SK-N-SH (cell line): ENCODE measurements at regions not wholly inside any gene's neighbourhood (a gene's known extent, or its start where the extent isn't known, plus 50 kb on each side); places are given as distances from the start of the nearest gene placed in this dataset.

ENCODE experiments used
- CTCF ChIA-PET: fragments of 300-600, 350-600 bp; formaldehyde crosslinking; extraction: SDS; loops from one replicate; lab custom pipeline; 2021; lab: Yijun Ruan, JAX
- POLR2A ChIA-PET: fragments of 350-600 bp; sonication (Branson Sonifier 250); formaldehyde crosslinking; extraction: SDS; loops from one replicate; lab custom pipeline; 2020; ENCODE audit warnings: antibody characterized with exemption, inconsistent platforms; lab: Yijun Ruan, JAX
- DNase-seq: peaks from one replicate; pipeline ENCODE4 v3.0.0; 2012
- H2AFZ ChIP-seq: fragments of 200-600 bp; sonication (generic); 2 replicates; pipeline ENCODE4 v1.8.1; 2016; ENCODE audit warnings: antibody characterized with exemption, mild to moderate bottlenecking, low read depth
- H3F3A ChIP-seq: fragments of 200-600 bp; sonication (generic); replicated peaks from 2 replicates; pipeline ENCODE3; 2016; ENCODE audit warnings: antibody characterized with exemption, mild to moderate bottlenecking; ENCODE audit not compliant: insufficient read depth
- H3K27ac ChIP-seq, 2 experiments: fragments of 200-500 bp in 1 of 2; fragments of 200-600 bp in 1 of 2; sonication (Bioruptor generic) in 1 of 2; sonication (generic), shearing (Covaris generic) in 1 of 2; 2 replicates each; pipeline versions ENCODE4 v1.5.1 to v1.6.1; 2014 to 2016; ENCODE audit warnings: low read depth in 2 of 2, inconsistent platforms in 1 of 2, low read length in 1 of 2, mild to moderate bottlenecking in 1 of 2, mixed read lengths in 1 of 2
- H3K27me3 ChIP-seq: fragments of 200-600 bp; sonication (generic), shearing (Covaris generic); 2 replicates; pipeline ENCODE4 v1.6.1; 2016; ENCODE audit warnings: mixed run types; ENCODE audit not compliant: insufficient read depth
- H3K36me3 ChIP-seq, 2 experiments: fragments of 200-500 bp in 1 of 2; fragments of 200-600 bp in 1 of 2; sonication (Bioruptor generic) in 1 of 2; sonication (generic) in 1 of 2; replicated peaks in 1 of 2; 2 replicates each; pipeline versions ENCODE3 to v1.5.1; 2014 to 2016; ENCODE audit warnings: low read length in 1 of 2, mild to moderate bottlenecking in 1 of 2; ENCODE audit not compliant: insufficient read depth in 2 of 2, control insufficient read depth in 1 of 2
- H3K4me1 ChIP-seq, 2 experiments: fragments of 200-500 bp in 1 of 2; fragments of 200-600 bp in 1 of 2; sonication (Bioruptor generic) in 1 of 2; sonication (generic), shearing (Covaris generic) in 1 of 2; 2 replicates each; pipeline versions ENCODE4 v1.5.1 to v1.6.1; 2014 to 2016; ENCODE audit warnings: low read depth in 1 of 2, low read length in 1 of 2, mixed run types in 1 of 2; ENCODE audit not compliant: insufficient read depth in 2 of 2, control insufficient read depth in 1 of 2
- H3K4me2 ChIP-seq: fragments of 200-600 bp; sonication (generic), shearing (Covaris generic); 2 replicates; pipeline ENCODE4 v1.6.1; 2017; ENCODE audit warnings: mixed run types
- H3K4me3 ChIP-seq, 2 experiments: fragments of 200-500 bp in 1 of 2; fragments of 200-600 bp in 1 of 2; sonication (Bioruptor generic) in 1 of 2; sonication (generic), shearing (Covaris generic) in 1 of 2; 2 replicates each; pipeline versions ENCODE4 v1.5.1 to v1.8.1; 2014 to 2016; ENCODE audit warnings: low read depth in 2 of 2, inconsistent platforms in 1 of 2, low read length in 1 of 2, mild to moderate bottlenecking in 1 of 2, mixed read lengths in 1 of 2, moderate library complexity in 1 of 2
- H3K79me2 ChIP-seq: fragments of 200-600 bp; sonication (generic); 2 replicates; pipeline ENCODE4 v1.8.1; 2017; ENCODE audit warnings: mild to moderate bottlenecking; ENCODE audit not compliant: insufficient read depth
- H3K9ac ChIP-seq: fragments of 200-600 bp; sonication (generic); 2 replicates; pipeline ENCODE4 v1.6.1; 2017; ENCODE audit warnings: mixed run types
- H3K9me2 ChIP-seq: fragments of 200-600 bp; sonication (generic); 2 replicates; pipeline ENCODE4 v1.6.1; 2017; ENCODE audit warnings: mixed run types
- H3K9me3 ChIP-seq: fragments of 200-600 bp; sonication (generic); 2 replicates; pipeline ENCODE4 v1.6.1; 2017; ENCODE audit warnings: mixed run types, mild to moderate bottlenecking, moderate library complexity
- H4K20me1 ChIP-seq: fragments of 200-600 bp; sonication (generic); 2 replicates; pipeline ENCODE4 v1.6.1; 2017; ENCODE audit warnings: mild to moderate bottlenecking, mixed run types; ENCODE audit not compliant: insufficient read depth
- CHD2 ChIP-seq: fragments of 150-350 bp; IDR thresholded peaks from 2 replicates; pipeline ENCODE4 v1.6.1; 2018; ENCODE audit warnings: low read length; ENCODE audit not compliant: partially characterized antibody
- EZH2phosphoT487 ChIP-seq: fragments of 200-600 bp; sonication (generic); IDR thresholded peaks from 2 replicates; pipeline ENCODE4 v1.6.1; 2017; ENCODE audit warnings: low read depth, mixed run types, mild to moderate bottlenecking, antibody characterized with exemption, moderate library complexity, borderline replicate concordance
- FOSL2 ChIP-seq: IDR thresholded peaks from 2 replicates; pipeline ENCODE4 v1.4.0; 2012; ENCODE audit warnings: low read depth, mild to moderate bottlenecking, moderate library complexity, borderline replicate concordance
- GABPA ChIP-seq: IDR thresholded peaks from 2 replicates; pipeline ENCODE4 v1.4.0; 2012; ENCODE audit warnings: low read depth, mild to moderate bottlenecking
- IRF3 ChIP-seq: fragments of 150-350 bp; IDR thresholded peaks from 2 replicates; pipeline ENCODE4 v1.6.1; 2016; ENCODE audit warnings: mild to moderate bottlenecking, low read depth, low read length
- PBX3 ChIP-seq: IDR thresholded peaks from 2 replicates; pipeline ENCODE4; 2012
- POLR2AphosphoS5 ChIP-seq: IDR thresholded peaks from 2 replicates; pipeline ENCODE4 v1.6.1; 2012; ENCODE audit warnings: low read depth, low read length
- RXRA ChIP-seq: IDR thresholded peaks from 2 replicates; pipeline ENCODE4 v1.4.0; 2012; ENCODE audit warnings: low read depth, mild to moderate bottlenecking, borderline replicate concordance
- SMC3 ChIP-seq: IDR thresholded peaks from 2 replicates; pipeline ENCODE4 v1.6.1; 2012; ENCODE audit warnings: low read depth, low read length, improper control_type of control experiment
- TCF12 ChIP-seq: IDR thresholded peaks from 2 replicates; pipeline ENCODE4 v1.4.0; 2012
- USF2 ChIP-seq: fragments of 150-350 bp; IDR thresholded peaks from 2 replicates; pipeline ENCODE4 v1.6.1; 2017; ENCODE audit warnings: antibody characterized with exemption, low read length, low read depth, borderline replicate concordance
- ZBTB33 ChIP-seq: IDR thresholded peaks from 2 replicates; pipeline ENCODE4 v1.4.0; 2012; ENCODE audit warnings: low read depth, borderline replicate concordance
- WGBS: methylation state at CpG from one replicate; pipeline ENCODE4 v1.1.6; 2017; ENCODE audit warnings: low lambda C conversion rate; 5-methylcytosine and 5-hydroxymethylcytosine counted together
- TF ChIP-seq, protein P1 (sequence below): IDR thresholded peaks from 2 replicates; pipeline ENCODE4 v1.4.0; 2012; ENCODE audit warnings: low read depth

DNA sequence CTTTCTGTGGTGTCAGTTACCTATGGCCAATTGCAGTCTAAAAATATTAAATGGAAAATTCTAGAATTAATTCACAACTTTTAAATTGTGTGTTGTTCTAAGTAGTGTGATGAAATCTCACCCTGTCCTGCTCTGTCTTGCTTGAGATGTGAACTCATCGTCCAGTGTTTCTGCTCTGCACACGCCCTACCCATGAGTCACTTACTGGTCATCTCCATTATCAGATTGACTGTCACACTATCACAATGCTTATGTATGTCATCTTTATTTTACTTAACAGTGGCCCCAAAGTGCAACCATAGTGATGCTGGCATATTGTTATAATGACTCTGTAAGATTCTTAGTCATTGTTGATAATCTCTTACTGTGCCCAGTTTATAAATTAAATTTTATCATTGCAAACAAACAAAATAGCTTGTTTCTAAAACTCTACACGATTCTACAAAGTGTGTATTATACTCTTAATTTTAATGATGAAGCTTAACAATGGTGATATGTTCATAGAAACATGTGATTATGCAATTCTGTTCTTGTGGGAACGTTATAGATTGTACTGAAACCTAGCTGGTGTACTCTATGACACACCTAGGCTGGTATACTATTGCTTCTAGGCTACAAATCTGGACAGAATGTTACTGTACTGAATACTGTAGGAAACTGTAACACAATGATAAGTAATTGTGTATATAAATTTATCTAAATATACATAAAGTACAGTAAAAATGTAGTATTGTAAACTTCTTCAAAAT lies 1086.8 kb upstream of the PIK3C3 start (continued):
- peak; percentile 72; the same call in 1 of the 2 replicates for TF ChIP-seq ZBTB33
- TF ChIP-seq IRF3 = no peak
- peak; percentile 83 for TF ChIP-seq POLR2AphosphoS5
- TF ChIP-seq PBX3 = peak; percentile 98
- no peak for TF ChIP-seq EZH2phosphoT487
- TF ChIP-seq GABPA = no peak
- TF ChIP-seq, protein P1, sequence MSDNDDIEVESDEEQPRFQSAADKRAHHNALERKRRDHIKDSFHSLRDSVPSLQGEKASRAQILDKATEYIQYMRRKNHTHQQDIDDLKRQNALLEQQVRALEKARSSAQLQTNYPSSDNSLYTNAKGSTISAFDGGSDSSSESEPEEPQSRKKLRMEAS = peak; percentile 45; the same call in 1 of the 2 replicates
- TF ChIP-seq CHD2 = no peak
- TF ChIP-seq, all 33 proteins: peak for 15

DNA sequence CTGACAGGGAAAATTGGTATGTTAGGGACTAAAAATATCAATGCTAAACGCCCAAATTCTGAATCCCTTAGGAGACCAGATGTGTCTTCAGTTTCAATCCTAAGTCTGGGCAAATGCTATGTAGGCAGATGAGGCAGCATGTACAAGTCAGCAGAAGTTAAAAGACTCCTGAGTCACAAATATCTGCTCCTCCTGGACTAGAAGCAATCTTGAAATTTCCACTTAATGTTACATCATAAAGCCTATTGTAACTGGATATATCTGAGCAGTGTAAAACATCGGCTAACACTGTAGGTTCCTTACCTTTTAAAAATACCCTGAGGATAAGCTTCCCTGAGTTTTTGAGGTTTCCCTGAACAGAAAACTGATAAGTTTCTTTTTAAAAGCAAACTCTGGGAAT lies 1087.6 kb upstream of the PIK3C3 start:
- no peak for DNase-seq
- TF ChIP-seq FOSL2 (peak; percentile 21; the same call in 1 of the 2 replicates), USF2 (no peak), SMC3 (no peak), RXRA (no peak), TCF12 (peak; percentile 44; the same call in 1 of the 2 replicates)
- Histone ChIP-seq H3K36me3 (no peaks in the 10 kb centered on the region), H2AFZ (peak overlapping the region; percentile 33), H3K79me2 (no peaks in the 10 kb centered on the region), H3K9me2 (no peaks in the 10 kb centered on the region), H3K4me3 (no peak overlapping the region), H3K9ac (peak overlapping the region; percentile 63), H3K9me3 (no peaks in the 10 kb centered on the region), H3K27me3 (no peaks in the 10 kb centered on the region), H3K4me1 (peaks cover 0 to 12% of the 10 kb centered on the region in 2 experiments; a peak in 3 of 4 replicates), H4K20me1 (no peaks in the 10 kb centered on the region), H3K4me2 (peak overlapping the region; percentile 55), H3K27ac (peak overlapping the region; percentile 39 to 95; a peak in 3 of 4 replicates), H3F3A (peaks cover 25% of the 10 kb centered on the region)
- ChIA-PET CTCF (no interaction called here), POLR2A (no interaction called here)
- 21% methylated on average over 2 of the region's 2 CpGs for WGBS
